Forelimb muscle (tissue), 1 donor: ENCODE measurements at regions not wholly inside any gene's neighbourhood (a gene's known extent, or its start where the extent isn't known, plus 50 kb on each side); places are given as distances from the start of the nearest gene placed in this dataset.
A peak's percentile ranks its signal among the peaks of the same experiment; 100 is the strongest.
"Not testable (repeated sequence)": the region's sequence is repeated elsewhere in the genome, so short reads cannot be mapped to it uniquely, and the experiment has no call there.

Source experiments
- DNase-seq: peaks from one replicate; pipeline ENCODE4 v3.0.0-alpha.2; 2013; ENCODE audit warnings: low read depth

DNA sequence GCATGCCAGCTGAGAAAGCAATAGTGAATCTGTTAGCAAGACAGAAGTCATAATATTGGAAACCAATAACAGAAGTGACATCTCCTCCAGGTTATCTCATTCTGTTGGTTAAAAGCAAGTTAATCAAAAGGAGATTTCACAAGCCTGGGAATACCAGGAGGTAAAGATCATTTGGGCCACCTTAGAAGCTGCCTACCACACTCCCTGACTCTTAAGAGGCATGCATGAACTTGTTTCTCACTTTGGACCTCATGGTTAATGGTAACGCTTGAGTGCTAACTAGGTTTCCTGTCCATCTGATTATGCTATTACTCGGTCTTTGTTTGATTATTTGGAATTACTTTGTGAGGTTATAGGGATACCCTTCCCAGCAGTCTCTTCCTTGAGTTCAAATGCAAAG, 650.8 kb upstream of the SGO1 start:
- DNase-seq: no peak

- no peak for DNase-seq
These were observed 647.0 kb upstream of the SGO1 start for GRCh38 chr3:20832963-20833362.

DNA sequence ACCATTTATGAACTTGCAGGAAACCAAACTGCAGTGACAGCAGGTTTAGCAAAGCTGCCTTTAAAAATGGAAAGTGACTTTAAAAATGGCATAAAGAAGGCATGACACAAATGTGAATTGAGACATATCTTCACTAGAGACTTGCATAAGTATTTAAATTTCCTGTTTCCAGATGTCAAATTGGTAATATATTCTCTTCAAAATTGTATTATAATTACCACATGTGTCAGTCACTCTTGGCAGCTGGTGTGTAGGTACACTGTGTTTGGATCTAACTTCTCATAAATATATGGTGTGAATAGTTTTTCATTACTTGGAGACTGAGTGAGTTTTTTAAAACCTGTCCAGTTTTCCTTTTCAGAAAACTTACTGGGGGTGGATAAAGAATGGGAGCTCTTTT, 636.2 kb upstream of the SGO1 start:
- no peak for DNase-seq

DNA sequence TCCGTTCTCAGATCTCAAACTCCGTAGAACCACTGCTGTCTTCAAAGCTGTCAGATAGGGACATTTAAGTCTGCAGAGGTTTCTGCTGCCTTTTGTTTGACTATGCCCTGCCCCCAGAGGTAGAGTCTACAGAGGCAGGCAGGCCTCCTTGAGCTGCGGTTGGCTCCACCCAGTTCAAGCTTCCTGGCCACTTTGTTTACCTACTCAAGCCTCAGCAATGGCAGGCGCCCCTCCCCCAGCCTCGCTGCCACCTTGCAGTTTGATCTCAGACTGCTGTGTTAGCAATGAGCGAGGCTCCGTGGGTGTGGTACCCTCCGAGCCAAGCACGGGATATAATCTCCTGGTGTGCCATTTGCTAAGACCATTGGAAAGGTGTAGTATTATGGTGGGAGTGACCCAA, 634.9 kb upstream of the SGO1 start:
- DNase-seq: not testable (repeated sequence)

- no peak for DNase-seq
These were observed 625.6 kb upstream of the SGO1 start for GRCh38 chr3:20811631-20812030.

DNA sequence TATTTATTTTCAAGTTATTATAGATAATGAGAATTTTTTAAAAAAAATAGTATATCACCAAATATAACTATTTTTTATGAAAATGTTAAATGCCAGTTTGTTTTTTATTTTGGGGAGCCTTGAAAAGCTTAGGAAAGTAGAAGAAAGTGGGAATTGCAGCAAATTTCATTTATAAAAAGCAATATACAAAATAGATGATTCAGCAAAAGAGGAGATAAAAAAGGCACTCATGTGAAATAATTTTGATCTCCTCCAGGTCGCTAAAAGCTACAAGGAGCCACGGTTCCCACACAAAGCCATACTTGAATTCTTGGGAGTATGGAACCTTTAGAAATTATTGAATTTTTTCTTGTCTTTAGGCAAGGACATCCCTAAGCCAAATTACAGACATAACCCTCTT, 625.0 kb upstream of the SGO1 start:
- DNase-seq: no peak

- DNase-seq: no peak
These were observed 624.5 kb upstream of the SGO1 start for GRCh38 chr3:20810555-20810954.

DNA sequence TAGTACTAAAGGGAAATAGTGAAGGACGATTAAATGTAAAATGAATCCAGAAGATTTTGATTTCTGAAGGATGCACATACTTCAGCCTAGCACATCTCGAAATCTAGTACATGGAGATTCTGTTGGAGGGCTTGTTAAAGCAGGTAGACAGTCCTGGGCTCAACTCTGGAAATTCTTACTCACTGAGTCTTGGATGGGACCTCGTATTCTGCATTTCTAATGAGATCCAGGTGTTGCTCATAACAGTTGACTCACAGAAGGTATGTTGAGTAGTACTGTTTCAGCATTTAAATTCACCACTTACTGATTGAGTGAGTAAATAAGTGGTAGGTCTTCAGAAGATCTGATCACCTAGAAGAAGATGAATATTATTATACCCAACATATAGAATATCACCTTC, 623.4 kb upstream of the SGO1 start:
- no peak for DNase-seq

DNA sequence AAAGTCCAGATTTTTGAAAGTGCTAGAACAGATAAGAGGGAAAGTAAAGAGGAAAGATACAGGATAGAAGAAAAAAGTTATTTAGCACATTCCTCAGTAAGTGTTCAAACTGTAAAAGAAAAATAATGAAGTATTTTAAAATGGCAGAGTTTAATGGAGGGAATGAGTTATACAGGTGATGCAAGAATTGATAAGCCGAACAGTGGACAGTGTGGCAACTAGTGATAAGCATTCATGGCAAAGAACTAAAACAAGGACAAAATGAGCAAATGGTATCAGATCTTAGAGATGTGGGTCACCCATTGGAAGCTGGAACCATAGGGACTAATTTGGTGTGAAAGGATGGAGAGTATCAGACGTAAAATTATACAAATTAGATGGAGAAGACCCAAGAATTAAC, 622.9 kb upstream of the SGO1 start:
- no peak for DNase-seq

DNA sequence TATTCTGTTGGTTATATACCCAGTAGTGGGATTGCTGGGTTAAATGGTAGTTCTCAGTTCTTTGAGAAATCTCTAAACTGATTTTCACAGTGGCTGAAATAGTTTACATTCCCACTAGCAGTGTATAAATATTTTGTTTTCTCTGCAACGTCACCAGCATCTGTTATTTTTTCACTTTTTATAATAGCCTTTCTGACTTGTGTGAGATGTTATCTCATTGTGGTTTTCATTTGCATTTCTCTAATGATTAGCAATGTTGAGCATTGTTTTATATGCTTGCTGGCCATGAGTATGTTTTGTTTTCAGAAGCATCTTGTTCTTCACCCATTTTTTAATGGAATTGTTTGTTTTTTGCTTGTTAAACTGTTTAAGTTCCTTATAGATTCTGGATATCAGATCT, 612.7 kb upstream of the SGO1 start:
- no peak for DNase-seq

GRCh38 chr3:20787005-20787404, 601.0 kb upstream of the SGO1 start:
- no peak for DNase-seq

DNA sequence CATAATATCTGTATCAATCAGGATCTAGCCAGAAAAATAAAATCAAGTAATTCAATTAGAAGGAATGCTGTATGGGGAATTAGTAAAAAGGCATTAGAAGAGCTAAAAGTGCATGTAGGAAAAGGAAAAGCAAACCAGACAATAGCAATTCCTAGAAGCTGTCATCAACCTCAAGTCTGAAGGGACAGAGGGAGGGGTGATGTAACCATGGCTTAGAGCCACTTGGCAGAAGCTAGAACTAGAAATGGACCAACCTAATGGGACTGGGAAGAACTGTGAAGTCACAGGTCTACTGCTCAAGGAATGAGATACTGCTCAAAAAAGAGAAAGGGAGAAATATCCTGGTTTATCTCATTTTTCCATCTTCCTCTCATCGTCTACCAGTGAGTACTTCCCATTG, 590.7 kb upstream of the SGO1 start:
- DNase-seq: peak; percentile 62

DNA sequence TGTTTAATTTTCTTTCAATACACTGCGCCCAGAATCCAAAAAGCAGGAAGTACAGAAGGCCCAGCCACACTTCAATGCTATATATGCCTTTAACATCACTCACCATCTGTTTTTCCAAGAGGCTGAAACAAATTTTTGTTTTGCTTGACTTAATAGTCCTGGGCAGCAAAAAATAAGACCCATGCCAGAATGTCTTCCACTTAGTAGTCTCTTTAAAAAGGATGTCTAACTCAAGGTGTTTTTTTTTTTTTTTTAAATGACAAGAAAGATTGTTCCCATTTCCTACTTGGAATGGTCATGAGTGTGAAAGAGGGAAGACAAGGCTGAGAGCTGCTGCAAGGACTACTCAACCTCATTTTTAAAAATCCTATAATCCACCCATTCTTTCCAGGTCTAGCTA, 590.3 kb upstream of the SGO1 start:
- DNase-seq: peak; percentile 29

DNA sequence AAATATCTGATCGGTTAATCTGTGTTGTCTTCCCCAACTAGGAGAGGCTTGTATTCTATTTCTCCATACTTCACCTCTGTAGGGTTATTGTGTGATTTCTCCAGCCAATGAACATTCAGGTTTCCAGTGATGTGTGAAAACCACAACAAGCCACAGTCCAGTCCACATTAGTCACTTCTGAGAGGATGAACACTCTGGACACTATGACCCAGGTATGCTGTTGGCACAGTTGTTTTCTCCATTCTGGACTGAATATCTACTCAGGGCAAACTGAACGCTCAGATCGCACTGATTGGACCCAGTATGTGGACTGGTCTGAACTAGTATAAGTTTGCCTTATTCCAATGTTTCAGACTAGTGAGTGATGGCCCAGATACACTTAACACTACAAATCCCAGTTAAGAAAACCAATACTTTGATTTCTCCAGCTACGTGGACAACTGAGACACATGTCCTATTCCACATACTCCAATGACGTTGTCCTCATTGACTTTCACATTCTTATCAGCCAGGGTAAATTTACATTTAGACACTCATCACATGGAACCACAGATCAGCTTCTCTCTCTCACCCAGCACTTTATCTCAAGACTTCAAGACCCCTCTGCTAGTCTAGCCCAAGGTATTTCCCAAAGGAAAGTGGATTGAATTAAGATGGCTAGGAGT, 587.4 kb upstream of the SGO1 start:
- DNase-seq: no peak

GRCh38 chr3:20772869-20773268, 586.9 kb upstream of the SGO1 start:
- DNase-seq: no peak

- DNase-seq: no peak
These were observed 583.4 kb upstream of the SGO1 start for GRCh38 chr3:20769430-20769829.

- DNase-seq: no peak
These were observed 575.0 kb upstream of the SGO1 start for GRCh38 chr3:20760981-20761380.

- DNase-seq: no peak
These were observed 566.4 kb upstream of the SGO1 start for GRCh38 chr3:20752416-20752815.

- DNase-seq: no peak
These were observed 565.3 kb upstream of the SGO1 start for GRCh38 chr3:20751296-20751695.

DNA sequence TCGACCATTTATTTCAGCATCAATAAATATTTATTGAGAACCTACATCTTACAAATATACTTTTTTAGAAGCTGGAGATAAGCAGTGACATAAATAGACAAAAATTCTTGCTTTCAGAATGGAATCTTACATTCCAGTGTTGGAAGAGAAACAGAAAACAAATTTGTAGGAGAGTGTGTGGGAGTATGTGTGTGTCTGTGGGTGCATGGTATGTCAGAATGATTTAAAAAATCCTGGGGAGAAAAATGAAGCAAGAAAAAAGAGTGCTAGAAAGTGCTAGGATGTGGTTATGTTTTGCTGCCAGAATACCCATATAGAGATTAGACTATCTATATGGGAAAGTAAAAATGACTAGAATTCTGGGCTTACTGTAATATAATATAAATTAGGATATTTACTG, 561.7 kb upstream of the SGO1 start:
- DNase-seq: no peak

GRCh38 chr3:20743553-20744321, 557.7 kb upstream of the SGO1 start:
- no peak for DNase-seq

DNA sequence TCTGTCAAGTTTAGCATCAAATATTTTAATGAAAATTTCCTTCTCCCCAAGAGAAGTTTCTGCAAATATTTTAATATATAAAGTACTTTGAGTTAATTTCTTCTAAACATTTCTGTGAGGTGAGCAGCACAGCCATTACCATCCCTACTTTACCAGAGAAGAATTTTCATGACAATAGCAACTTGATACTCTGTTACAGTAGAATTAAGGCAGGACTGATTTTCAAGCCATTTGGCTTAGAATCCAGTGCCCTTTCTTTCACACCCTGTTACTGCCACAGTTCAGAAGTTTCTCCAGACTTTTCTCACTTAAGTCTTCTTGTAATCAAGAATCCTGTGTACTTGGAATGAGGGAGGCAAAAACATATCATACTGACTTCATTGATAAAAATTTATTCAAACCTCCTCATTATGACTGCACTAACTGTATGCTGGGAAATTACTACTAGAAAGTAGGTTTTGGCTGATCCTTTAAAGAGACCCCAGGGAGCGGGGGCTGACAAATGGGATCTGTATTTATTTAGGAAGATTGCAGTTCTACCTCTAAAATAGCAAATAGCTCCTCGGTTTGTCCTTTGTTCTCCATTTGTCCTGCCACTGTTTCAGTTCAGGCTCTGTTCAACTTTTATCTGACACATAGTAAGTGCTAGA, 557.0 kb upstream of the SGO1 start:
- DNase-seq: no peak

DNA sequence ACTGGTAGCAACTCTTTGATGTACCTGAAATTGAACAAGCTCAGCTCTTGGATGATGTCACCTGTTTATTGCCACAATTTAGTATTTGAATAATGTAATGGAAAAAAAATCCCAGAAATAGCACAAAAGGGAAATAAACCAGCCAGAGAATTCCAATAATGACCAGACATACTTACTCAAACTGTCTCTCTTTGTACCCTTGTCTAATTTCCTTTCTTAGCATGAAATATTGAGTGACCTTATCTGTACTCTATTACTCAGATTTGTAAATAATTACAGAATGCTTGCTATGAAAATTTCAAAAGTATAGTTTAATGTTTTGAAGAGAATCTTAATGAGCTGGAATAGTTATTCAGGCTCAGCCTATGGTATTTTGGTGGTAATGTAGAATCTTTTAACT, 555.4 kb upstream of the SGO1 start:
- DNase-seq: no peak
